Mammary epithelial cell (primary cell): ENCODE measurements at regions not wholly inside any gene's neighbourhood (a gene's known extent, or its start where the extent isn't known, plus 50 kb on each side); places are given as distances from the start of the nearest gene placed in this dataset.

Experiments
- EZH2 ChIP-seq: IDR thresholded peaks from 2 replicates; pipeline ENCODE4 v1.6.1; 2012; ENCODE audit warnings: low read length, inconsistent platforms, borderline replicate concordance
- TF ChIP-seq, protein P1 (sequence below), 2 donors: IDR thresholded peaks in 1 of 2; conservative IDR thresholded peaks in 1 of 2; 2 replicates each; pipeline ENCODE4 v1.5.1; 2011 to 2012; ENCODE audit warnings: inconsistent platforms in 2 of 2, low read length in 2 of 2, mild to moderate bottlenecking in 2 of 2, control low read depth in 1 of 2, low read depth in 1 of 2; ENCODE audit not compliant: insufficient read depth in 1 of 2; ENCODE audit errors: extremely low read depth in 1 of 2

DNA sequence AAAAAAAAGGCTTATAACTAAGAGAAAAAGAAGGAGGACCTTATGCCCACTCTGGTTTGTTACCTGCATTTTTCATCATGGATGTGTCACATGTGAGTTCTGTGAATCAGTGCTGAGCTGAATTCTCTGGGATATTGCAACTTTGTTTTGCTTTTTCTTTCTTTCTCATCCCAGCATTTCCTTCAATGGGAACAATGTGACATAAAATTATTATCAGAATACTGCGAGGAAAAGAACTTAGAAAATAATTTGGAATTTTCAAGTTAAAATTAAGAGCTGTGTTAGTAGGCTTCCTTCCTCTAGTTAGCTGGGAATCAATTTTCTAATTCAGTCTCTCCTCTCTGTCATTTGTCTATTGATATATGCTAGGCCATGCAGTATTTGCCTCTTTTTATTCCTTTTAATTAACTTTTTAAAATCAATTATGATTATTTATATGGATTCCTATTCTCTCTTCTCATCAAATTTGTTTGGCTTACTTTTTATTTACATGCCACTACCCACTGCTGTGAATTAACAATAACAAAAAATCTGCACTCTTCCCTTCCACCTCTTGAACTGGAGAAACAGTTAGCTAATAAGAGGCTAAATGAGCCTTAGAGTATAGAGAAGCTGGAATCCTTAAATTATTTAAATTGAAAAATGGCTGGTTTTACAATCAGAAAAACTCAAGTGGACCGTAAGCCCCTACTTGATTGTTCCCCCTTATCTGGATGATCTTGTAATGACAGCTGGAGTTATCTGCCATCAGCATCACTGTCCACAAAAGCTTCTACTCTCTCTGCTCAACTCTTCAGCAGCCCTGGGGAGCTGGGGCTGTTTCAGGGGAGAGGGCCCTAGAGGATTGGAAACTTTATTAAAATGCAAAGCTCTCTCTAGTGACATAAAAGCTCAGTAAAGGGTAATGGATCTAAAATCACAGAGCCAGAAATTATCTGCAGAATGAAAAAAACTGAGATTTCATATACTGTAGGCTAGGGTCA, 95.3 kb upstream of the SOX2 start:
- TF ChIP-seq, protein P1, sequence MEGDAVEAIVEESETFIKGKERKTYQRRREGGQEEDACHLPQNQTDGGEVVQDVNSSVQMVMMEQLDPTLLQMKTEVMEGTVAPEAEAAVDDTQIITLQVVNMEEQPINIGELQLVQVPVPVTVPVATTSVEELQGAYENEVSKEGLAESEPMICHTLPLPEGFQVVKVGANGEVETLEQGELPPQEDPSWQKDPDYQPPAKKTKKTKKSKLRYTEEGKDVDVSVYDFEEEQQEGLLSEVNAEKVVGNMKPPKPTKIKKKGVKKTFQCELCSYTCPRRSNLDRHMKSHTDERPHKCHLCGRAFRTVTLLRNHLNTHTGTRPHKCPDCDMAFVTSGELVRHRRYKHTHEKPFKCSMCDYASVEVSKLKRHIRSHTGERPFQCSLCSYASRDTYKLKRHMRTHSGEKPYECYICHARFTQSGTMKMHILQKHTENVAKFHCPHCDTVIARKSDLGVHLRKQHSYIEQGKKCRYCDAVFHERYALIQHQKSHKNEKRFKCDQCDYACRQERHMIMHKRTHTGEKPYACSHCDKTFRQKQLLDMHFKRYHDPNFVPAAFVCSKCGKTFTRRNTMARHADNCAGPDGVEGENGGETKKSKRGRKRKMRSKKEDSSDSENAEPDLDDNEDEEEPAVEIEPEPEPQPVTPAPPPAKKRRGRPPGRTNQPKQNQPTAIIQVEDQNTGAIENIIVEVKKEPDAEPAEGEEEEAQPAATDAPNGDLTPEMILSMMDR (conservative IDR thresholded peaks at IDR 0.05 in 1 of 2, IDR thresholded peaks at IDR 0.05 in 1 of 2; ENCODE audit: extremely low read depth in 1 of 2, insufficient read depth in 1 of 2, low read depth in 1 of 2, low read length in 2 of 2): no peak
- no peak for TF ChIP-seq EZH2
